B cell (primary cell): ENCODE measurements at regions not wholly inside any gene's neighbourhood (a gene's known extent, or its start where the extent isn't known, plus 50 kb on each side); places are given as distances from the start of the nearest gene placed in this dataset.

ENCODE experiments used
- EZH2 ChIP-seq: IDR thresholded peaks from 2 replicates; pipeline ENCODE4 v1.6.1; 2012; ENCODE audit warnings: borderline replicate concordance, low read depth, mild to moderate bottlenecking, moderate library complexity, low read length; ENCODE audit not compliant: insufficient read depth, poor library complexity, severe bottlenecking
- TF ChIP-seq, protein P1 (sequence below): fragments of 200-600 bp; IDR thresholded peaks from one replicate; pipeline ENCODE4 v1.8.0; 2022; ENCODE audit warnings: antibody characterized with exemption, mild to moderate bottlenecking

- TF ChIP-seq, protein P1, sequence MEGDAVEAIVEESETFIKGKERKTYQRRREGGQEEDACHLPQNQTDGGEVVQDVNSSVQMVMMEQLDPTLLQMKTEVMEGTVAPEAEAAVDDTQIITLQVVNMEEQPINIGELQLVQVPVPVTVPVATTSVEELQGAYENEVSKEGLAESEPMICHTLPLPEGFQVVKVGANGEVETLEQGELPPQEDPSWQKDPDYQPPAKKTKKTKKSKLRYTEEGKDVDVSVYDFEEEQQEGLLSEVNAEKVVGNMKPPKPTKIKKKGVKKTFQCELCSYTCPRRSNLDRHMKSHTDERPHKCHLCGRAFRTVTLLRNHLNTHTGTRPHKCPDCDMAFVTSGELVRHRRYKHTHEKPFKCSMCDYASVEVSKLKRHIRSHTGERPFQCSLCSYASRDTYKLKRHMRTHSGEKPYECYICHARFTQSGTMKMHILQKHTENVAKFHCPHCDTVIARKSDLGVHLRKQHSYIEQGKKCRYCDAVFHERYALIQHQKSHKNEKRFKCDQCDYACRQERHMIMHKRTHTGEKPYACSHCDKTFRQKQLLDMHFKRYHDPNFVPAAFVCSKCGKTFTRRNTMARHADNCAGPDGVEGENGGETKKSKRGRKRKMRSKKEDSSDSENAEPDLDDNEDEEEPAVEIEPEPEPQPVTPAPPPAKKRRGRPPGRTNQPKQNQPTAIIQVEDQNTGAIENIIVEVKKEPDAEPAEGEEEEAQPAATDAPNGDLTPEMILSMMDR = no peak
- TF ChIP-seq EZH2 = no peak
Observed at GRCh38 chr4:4655011-4655410, 113.2 kb upstream of the STX18 start.
